HFFc6 (cell line): ENCODE measurements at regions not wholly inside any gene's neighbourhood (a gene's known extent, or its start where the extent isn't known, plus 50 kb on each side); places are given as distances from the start of the nearest gene placed in this dataset.
A peak's percentile ranks its signal among the peaks of the same experiment; 100 is the strongest.
"Not testable (repeated sequence)": the region's sequence is repeated elsewhere in the genome, so short reads cannot be mapped to it uniquely, and the experiment has no call there.

ENCODE experiments used
- DNase-seq: peaks from one replicate; pipeline ENCODE4 v3.0.0-alpha.2; 2018
- H3K27ac Mint-ChIP-seq: 2 replicates; pipeline ENCODE4 v1.8.0; 2020; ENCODE audit warnings: mild to moderate bottlenecking, mixed read lengths
- H3K27me3 Mint-ChIP-seq: 2 replicates; pipeline ENCODE4 v1.8.0; 2021; ENCODE audit warnings: mild to moderate bottlenecking, moderate library complexity, mixed read lengths; ENCODE audit not compliant: insufficient read depth
- H3K36me3 Mint-ChIP-seq: 2 replicates; pipeline ENCODE4 v1.8.0; 2021; ENCODE audit warnings: low read depth, mixed read lengths
- H3K4me1 Mint-ChIP-seq: 2 replicates; pipeline ENCODE4 v1.8.0; 2020; ENCODE audit warnings: low read depth, mixed read lengths
- H3K4me3 Mint-ChIP-seq: 2 replicates; pipeline ENCODE4 v1.8.0; 2020; ENCODE audit warnings: mild to moderate bottlenecking, moderate library complexity, mixed read lengths
- H3K9me3 Mint-ChIP-seq: 2 replicates; pipeline ENCODE4 v1.8.0; 2020; ENCODE audit warnings: mild to moderate bottlenecking, mixed read lengths
- TF ChIP-seq, protein P1 (sequence below): fragments of 200-600 bp; sonication (generic); IDR thresholded peaks from 2 replicates; pipeline ENCODE4 v1.5.0; 2021; ENCODE audit warnings: antibody characterized with exemption, mild to moderate bottlenecking

DNA sequence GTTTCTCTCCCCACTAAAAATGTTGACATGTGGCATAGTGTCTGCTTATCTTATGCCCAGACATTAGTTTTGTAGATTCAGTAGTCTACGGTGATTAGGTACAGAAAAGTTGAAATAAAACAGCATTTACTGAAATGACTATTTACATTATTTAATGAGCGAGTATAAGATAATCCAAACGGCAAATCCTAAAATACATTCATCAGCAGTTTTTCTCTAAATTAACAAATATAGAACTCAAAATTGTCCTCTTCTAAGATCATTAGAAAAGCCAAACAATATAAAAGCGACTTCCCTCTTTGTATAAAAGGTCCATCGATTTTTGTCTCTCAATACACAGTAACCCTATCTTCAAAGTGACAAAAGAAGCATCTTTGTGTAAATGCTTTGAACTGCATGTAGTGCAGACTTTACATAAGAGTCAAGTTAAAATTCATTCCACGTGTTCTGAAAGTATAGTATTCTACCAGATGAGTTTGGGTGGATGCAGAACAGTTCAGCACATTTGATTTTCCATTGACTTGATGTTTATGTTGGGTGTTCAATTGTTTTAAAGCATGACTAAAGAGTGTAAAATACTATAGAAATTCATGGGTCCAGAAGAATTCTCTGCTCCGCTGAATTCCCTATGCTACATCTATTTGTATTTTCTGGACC is 480.8 kb upstream of the DPH6 start:
- no peaks in the 10 kb centered on the region for H3K9me3 Mint-ChIP-seq
- no peak for DNase-seq
- H3K27ac Mint-ChIP-seq, result no peak overlapping the region
- no peak overlapping the region for H3K4me3 Mint-ChIP-seq
- H3K27me3 Mint-ChIP-seq, result peaks cover 2% of the 10 kb centered on the region; the same call in 1 of the 2 replicates
- H3K4me1 Mint-ChIP-seq, result peaks cover 15% of the 10 kb centered on the region
- H3K36me3 Mint-ChIP-seq, result no peaks in the 10 kb centered on the region
- TF ChIP-seq, protein P1, sequence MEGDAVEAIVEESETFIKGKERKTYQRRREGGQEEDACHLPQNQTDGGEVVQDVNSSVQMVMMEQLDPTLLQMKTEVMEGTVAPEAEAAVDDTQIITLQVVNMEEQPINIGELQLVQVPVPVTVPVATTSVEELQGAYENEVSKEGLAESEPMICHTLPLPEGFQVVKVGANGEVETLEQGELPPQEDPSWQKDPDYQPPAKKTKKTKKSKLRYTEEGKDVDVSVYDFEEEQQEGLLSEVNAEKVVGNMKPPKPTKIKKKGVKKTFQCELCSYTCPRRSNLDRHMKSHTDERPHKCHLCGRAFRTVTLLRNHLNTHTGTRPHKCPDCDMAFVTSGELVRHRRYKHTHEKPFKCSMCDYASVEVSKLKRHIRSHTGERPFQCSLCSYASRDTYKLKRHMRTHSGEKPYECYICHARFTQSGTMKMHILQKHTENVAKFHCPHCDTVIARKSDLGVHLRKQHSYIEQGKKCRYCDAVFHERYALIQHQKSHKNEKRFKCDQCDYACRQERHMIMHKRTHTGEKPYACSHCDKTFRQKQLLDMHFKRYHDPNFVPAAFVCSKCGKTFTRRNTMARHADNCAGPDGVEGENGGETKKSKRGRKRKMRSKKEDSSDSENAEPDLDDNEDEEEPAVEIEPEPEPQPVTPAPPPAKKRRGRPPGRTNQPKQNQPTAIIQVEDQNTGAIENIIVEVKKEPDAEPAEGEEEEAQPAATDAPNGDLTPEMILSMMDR, result no peak

GRCh38 chr15:36029606-36030210 is 483.7 kb upstream of the DPH6 start:
- Mint-ChIP-seq H3K4me3 (no peak overlapping the region), H3K27me3 (peaks cover 2% of the 10 kb centered on the region; the same call in 1 of the 2 replicates), H3K4me1 (peaks cover 15% of the 10 kb centered on the region), H3K27ac (no peak overlapping the region), H3K9me3 (no peaks in the 10 kb centered on the region), H3K36me3 (no peaks in the 10 kb centered on the region)
- TF ChIP-seq, protein P1, result no peak
- DNase-seq, result peak; percentile 76

DNA sequence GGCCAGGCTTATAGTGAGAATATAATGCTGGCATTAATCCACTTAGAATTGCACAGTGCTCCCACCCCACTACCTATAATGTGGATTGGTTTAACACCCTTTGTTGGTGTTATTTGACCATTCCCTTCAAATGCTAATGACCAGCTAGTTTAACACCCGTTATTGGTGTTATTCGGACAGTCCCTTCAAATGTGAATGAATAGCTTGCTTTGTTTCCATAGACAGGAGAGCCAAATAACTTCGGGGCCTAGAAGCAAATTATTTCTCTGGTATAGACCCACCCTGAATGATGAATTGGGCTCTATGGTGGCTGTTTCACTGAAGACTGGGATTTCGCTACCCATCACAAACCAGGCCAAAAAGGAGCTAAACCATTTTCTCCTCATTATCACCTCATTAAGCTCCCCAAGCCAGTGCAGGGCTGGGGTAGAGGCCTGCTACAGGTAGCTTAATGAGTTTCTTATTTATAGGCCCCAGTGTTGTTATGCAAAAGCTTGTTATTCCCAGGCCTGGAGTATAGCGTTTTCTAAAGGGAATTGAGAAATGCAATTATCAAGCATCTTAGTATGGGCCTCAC is 494.1 kb upstream of the DPH6 start:
- TF ChIP-seq, protein P1, result no peak
- peaks cover 2% of the 10 kb centered on the region for H3K27me3 Mint-ChIP-seq

GRCh38 chr15:36047018-36047716 is 501.2 kb upstream of the DPH6 start:
- not testable (repeated sequence) for H3K27me3 Mint-ChIP-seq, H3K9me3 Mint-ChIP-seq, H3K36me3 Mint-ChIP-seq, H3K27ac Mint-ChIP-seq, H3K4me3 Mint-ChIP-seq, DNase-seq, H3K4me1 Mint-ChIP-seq

More for the DNA sequence above, 494.1 kb upstream of the DPH6 start:
- no peak for DNase-seq
- Mint-ChIP-seq H3K36me3 (no peaks in the 10 kb centered on the region), H3K4me1 (no peaks in the 10 kb centered on the region), H3K4me3 (no peak overlapping the region), H3K27ac (no peak overlapping the region), H3K9me3 (no peaks in the 10 kb centered on the region)

GRCh38 chr15:36050899-36051298 is 504.9 kb upstream of the DPH6 start:
- Mint-ChIP-seq H3K4me3 (no peak overlapping the region), H3K9me3 (0 out of 2 replicates have a peak, but pooled peaks cover 4% of the 10 kb centered on the region), H3K36me3 (no peaks in the 10 kb centered on the region), H3K4me1 (peaks cover 23% of the 10 kb centered on the region; the same call in 1 of the 2 replicates), H3K27ac (no peak overlapping the region), H3K27me3 (no peaks in the 10 kb centered on the region)
- TF ChIP-seq, protein P1, result no peak
- DNase-seq, result no peak

GRCh38 chr15:36052641-36053040 is 506.7 kb upstream of the DPH6 start:
- H3K36me3 Mint-ChIP-seq, H3K4me3 Mint-ChIP-seq, DNase-seq, H3K9me3 Mint-ChIP-seq, H3K27me3 Mint-ChIP-seq, H3K27ac Mint-ChIP-seq: not testable (repeated sequence)
- TF ChIP-seq, protein P1, result peak; percentile 54
- H3K4me1 Mint-ChIP-seq, result peaks cover 23% of the 10 kb centered on the region; the same call in 1 of the 2 replicates
